A549 (cell line): ENCODE measurements at regions not wholly inside any gene's neighbourhood (a gene's known extent, or its start where the extent isn't known, plus 50 kb on each side); places are given as distances from the start of the nearest gene placed in this dataset.

Experiments used
- CHD4 ChIP-seq: fragments of 200-600 bp; sonication (generic); IDR thresholded peaks from 2 replicates; pipeline ENCODE4 v1.6.1; 2016; ENCODE audit warnings: antibody characterized with exemption, mild to moderate bottlenecking, borderline replicate concordance
- MYC ChIP-seq: IDR thresholded peaks from 2 replicates; pipeline ENCODE4 v1.6.1; 2012; ENCODE audit warnings: mild to moderate bottlenecking, inconsistent platforms, low read length, improper control_type of control experiment, borderline replicate concordance
- ZFP36 ChIP-seq: fragments of 450-650 bp; IDR thresholded peaks from 2 replicates; pipeline ENCODE4 v1.6.1; 2014; ENCODE audit warnings: borderline replicate concordance; ENCODE audit not compliant: partially characterized antibody
- TF ChIP-seq, protein P1 (sequence below): IDR thresholded peaks from 2 replicates; pipeline ENCODE4 v1.6.1; 2012

DNA sequence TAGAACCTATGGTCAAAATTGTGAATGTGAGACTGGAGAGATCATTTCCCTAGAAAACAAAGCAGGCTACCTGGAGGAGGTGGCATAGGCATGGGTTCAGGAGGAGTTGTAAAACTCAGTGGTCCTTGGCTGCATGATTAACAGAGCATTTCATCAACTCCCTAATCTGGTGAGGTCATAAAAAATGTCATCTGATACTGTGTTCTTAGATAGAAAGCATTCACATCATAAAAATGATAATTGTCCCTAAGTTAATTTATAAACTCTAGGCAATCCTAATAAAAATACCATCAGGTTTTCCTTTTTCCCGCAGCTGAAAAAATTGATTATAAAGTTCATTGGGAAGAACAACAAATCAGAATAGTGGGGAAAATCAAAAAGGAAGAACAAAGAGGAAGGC is 60.6 kb upstream of the GALNT10 start:
- TF ChIP-seq, protein P1, sequence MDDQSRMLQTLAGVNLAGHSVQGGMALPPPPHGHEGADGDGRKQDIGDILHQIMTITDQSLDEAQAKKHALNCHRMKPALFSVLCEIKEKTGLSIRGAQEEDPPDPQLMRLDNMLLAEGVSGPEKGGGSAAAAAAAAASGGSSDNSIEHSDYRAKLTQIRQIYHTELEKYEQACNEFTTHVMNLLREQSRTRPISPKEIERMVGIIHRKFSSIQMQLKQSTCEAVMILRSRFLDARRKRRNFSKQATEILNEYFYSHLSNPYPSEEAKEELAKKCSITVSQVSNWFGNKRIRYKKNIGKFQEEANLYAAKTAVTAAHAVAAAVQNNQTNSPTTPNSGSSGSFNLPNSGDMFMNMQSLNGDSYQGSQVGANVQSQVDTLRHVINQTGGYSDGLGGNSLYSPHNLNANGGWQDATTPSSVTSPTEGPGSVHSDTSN: no peak
- TF ChIP-seq ZFP36 (no peak), MYC (no peak), CHD4 (no peak)
